Esophagus muscularis mucosa (tissue), 4 donors: ENCODE measurements at regions not wholly inside any gene's neighbourhood (a gene's known extent, or its start where the extent isn't known, plus 50 kb on each side); places are given as distances from the start of the nearest gene placed in this dataset.

Experiments used
- DNase-seq: peaks from one replicate; pipeline ENCODE4 v3.0.0-alpha.2; 2017; ENCODE audit errors: extremely low spot score
- H3K27ac ChIP-seq, 4 donors: fragments of 200-600 bp; sonication (generic); replicated peaks in 1 of 4; 1 replicate in 3 of 4; 2 replicates in 1 of 4; pipeline ENCODE4 v1.5.1; 2016 to 2019; ENCODE audit warnings: mild to moderate bottlenecking in 1 of 4
- H3K27me3 ChIP-seq, 4 donors: fragments of 200-600 bp; sonication (generic); one replicate each; pipeline versions ENCODE4 v1.5.1 to v1.6.0; 2016 to 2019
- H3K36me3 ChIP-seq, 4 donors: fragments of 200-600 bp; sonication (generic); one replicate each; pipeline ENCODE4 v1.5.1; 2016 to 2019
- H3K4me1 ChIP-seq, 4 donors: fragments of 200-600 bp; sonication (generic); one replicate each; pipeline ENCODE4 v1.5.1; 2016 to 2019
- H3K4me3 ChIP-seq, 4 donors: fragments of 200-600 bp; sonication (generic); 1 replicate in 2 of 4; 2 replicates in 2 of 4; pipeline ENCODE4 v1.5.1; 2016 to 2019; ENCODE audit warnings: mild to moderate bottlenecking in 4 of 4, moderate library complexity in 1 of 4
- H3K9me3 ChIP-seq, 4 donors: fragments of 200-600 bp; sonication (generic); 1 replicate in 3 of 4; 2 replicates in 1 of 4; pipeline ENCODE4 v1.5.1; 2016 to 2019
- EP300 ChIP-seq: sonication (generic); formaldehyde crosslinking; IDR thresholded peaks from one replicate; pipeline ENCODE4 v1.6.1; 2017; ENCODE audit warnings: antibody characterized with exemption
- POLR2A ChIP-seq: fragments of 450-650 bp; IDR thresholded peaks from one replicate; pipeline ENCODE4 v1.6.1; 2017; ENCODE audit warnings: antibody characterized with exemption, moderate library complexity, mild to moderate bottlenecking, low read depth
- POLR2AphosphoS5 ChIP-seq, 2 donors: sonication (generic); formaldehyde crosslinking; IDR thresholded peaks; one replicate each; pipeline ENCODE4 v1.6.1; 2017; ENCODE audit warnings: antibody characterized with exemption in 2 of 2
- WGBS: methylation state at CpG from one replicate; pipeline ENCODE4 v1.1.5; 2018; 5-methylcytosine and 5-hydroxymethylcytosine counted together
- intact Hi-C: fragments of 100-400 bp; cut with DNase I; formaldehyde crosslinking; loops from one replicate; pipeline ENCODE4 v1.15.1; 2023
- TF ChIP-seq, protein P1 (sequence below), 3 experiments: fragments of 200-600 bp in 2 of 3; fragments of 450-650 bp in 1 of 3; sonication (generic) in 2 of 3; IDR thresholded peaks; one replicate each; pipeline ENCODE4 v1.5.1; 2017 to 2019; ENCODE audit warnings: antibody characterized with exemption in 3 of 3, mild to moderate bottlenecking in 2 of 3, moderate library complexity in 1 of 3

DNA sequence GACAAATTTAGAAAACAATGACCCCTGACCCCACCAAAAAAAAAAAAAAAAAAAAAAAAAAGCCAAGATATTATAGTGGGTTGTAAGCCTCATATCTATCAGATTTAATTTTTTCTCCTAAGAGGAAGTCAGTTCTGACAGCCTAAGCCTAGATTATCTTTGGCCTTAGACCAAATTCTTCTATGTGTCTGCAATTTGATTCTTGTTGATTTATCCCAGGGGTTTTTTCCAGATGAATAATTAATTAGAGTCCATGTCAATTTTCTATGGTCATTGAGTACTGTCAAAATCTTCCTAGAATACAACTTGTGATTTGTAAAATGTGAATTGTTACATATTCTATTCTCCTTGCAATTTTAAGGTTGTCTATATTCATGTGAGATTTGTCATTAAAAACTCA lies 151.6 kb upstream of the CACNA2D1 start:
- Histone ChIP-seq H3K4me1 (peaks cover 0 to 7% (median 2%) of the 10 kb centered on the region in 4 donors), H3K36me3 (no peaks in the 10 kb centered on the region), H3K9me3 (no peaks in the 10 kb centered on the region), H3K27me3 (no peaks in the 10 kb centered on the region), H3K27ac (no peak overlapping the region), H3K4me3 (no peak overlapping the region)
- TF ChIP-seq, protein P1, sequence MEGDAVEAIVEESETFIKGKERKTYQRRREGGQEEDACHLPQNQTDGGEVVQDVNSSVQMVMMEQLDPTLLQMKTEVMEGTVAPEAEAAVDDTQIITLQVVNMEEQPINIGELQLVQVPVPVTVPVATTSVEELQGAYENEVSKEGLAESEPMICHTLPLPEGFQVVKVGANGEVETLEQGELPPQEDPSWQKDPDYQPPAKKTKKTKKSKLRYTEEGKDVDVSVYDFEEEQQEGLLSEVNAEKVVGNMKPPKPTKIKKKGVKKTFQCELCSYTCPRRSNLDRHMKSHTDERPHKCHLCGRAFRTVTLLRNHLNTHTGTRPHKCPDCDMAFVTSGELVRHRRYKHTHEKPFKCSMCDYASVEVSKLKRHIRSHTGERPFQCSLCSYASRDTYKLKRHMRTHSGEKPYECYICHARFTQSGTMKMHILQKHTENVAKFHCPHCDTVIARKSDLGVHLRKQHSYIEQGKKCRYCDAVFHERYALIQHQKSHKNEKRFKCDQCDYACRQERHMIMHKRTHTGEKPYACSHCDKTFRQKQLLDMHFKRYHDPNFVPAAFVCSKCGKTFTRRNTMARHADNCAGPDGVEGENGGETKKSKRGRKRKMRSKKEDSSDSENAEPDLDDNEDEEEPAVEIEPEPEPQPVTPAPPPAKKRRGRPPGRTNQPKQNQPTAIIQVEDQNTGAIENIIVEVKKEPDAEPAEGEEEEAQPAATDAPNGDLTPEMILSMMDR (IDR thresholded peaks at IDR 0.05) = no peak
- no peak for TF ChIP-seq EP300
- TF ChIP-seq POLR2AphosphoS5 (IDR thresholded peaks at IDR 0.05) = no peak
- no peak for TF ChIP-seq POLR2A
- DNase-seq = no peak
- intact Hi-C loops = no loop called here

DNA sequence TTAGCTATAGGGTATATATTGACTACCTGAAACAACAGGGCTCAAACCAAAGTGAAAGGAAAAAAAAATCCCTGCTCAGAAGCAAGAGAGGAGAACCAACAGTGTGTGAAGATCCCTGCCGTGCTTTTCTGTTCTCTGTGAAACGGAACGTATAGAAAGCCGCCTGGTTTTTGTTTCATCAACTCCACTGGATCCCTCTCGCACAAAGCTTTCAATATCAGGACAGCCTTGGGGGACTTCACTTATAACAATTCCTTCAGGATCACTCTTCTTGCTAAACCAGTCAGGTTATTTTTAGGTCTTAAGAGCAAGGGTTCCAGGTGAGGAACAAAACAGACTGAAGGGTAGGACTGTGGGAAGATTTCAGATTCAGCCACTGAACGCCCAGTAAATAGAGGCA lies 151.1 kb upstream of the CACNA2D1 start:
- DNase-seq = no peak
- Histone ChIP-seq H3K27me3 (no peaks in the 10 kb centered on the region), H3K27ac (no peak overlapping the region), H3K9me3 (no peaks in the 10 kb centered on the region), H3K4me1 (peaks cover 0 to 7% (median 2%) of the 10 kb centered on the region in 4 donors), H3K4me3 (no peak overlapping the region), H3K36me3 (no peaks in the 10 kb centered on the region)
- intact Hi-C loops = no loop called here
- WGBS = 54% methylated on average over 6 of the region's 6 CpGs
- TF ChIP-seq POLR2AphosphoS5 (IDR thresholded peaks at IDR 0.05) (no peak), POLR2A (no peak)

- Histone ChIP-seq H3K36me3 (no peaks in the 10 kb centered on the region), H3K4me1 (peaks cover 0 to 7% (median 2%) of the 10 kb centered on the region in 4 donors), H3K27ac (no peak overlapping the region), H3K4me3 (no peak overlapping the region), H3K9me3 (no peaks in the 10 kb centered on the region), H3K27me3 (no peaks in the 10 kb centered on the region)
- 83% methylated on average over 3 of the region's 3 CpGs for WGBS
- no peak for DNase-seq
- intact Hi-C loops = no loop called here
- TF ChIP-seq, protein P1 (IDR thresholded peaks at IDR 0.05) = no peak
- TF ChIP-seq EP300 (no peak), POLR2A (no peak), POLR2AphosphoS5 (IDR thresholded peaks at IDR 0.05) (no peak)
Observed at GRCh38 chr7:82593780-82594179, 150.2 kb upstream of the CACNA2D1 start.

- Histone ChIP-seq H3K27ac (no peak overlapping the region), H3K4me1 (peaks cover 0 to 7% (median 2%) of the 10 kb centered on the region in 4 donors), H3K27me3 (no peaks in the 10 kb centered on the region), H3K9me3 (no peaks in the 10 kb centered on the region), H3K36me3 (no peaks in the 10 kb centered on the region), H3K4me3 (no peak overlapping the region)
- DNase-seq = no peak
- 94% methylated on average over 1 of the region's 1 CpG for WGBS
- intact Hi-C loops = no loop called here
- TF ChIP-seq, protein P1 (IDR thresholded peaks at IDR 0.05) = no peak
- TF ChIP-seq POLR2AphosphoS5 (IDR thresholded peaks at IDR 0.05) = no peak
- no peak for TF ChIP-seq EP300
- no peak for TF ChIP-seq POLR2A
Observed at GRCh38 chr7:82592416-82592815, 148.8 kb upstream of the CACNA2D1 start.

GRCh38 chr7:82579047-82579446 lies 135.5 kb upstream of the CACNA2D1 start:
- 75% methylated on average over 3 of the region's 3 CpGs for WGBS
- intact Hi-C loops = no loop called here

More at GRCh38 chr7:82579047-82579446, 135.5 kb upstream of the CACNA2D1 start:
- Histone ChIP-seq H3K9me3 (no peaks in the 10 kb centered on the region), H3K4me1 (peaks cover 0 to 7% (median 3%) of the 10 kb centered on the region in 4 donors), H3K36me3 (no peaks in the 10 kb centered on the region), H3K27ac (no peak overlapping the region), H3K27me3 (no peaks in the 10 kb centered on the region), H3K4me3 (no peak overlapping the region)
- TF ChIP-seq POLR2A (no peak), EP300 (no peak), POLR2AphosphoS5 (IDR thresholded peaks at IDR 0.05) (no peak)
- TF ChIP-seq, protein P1 (IDR thresholded peaks at IDR 0.05) = no peak
- no peak for DNase-seq
